Activated gamma-delta T cell treated with Interleukin-2 at 50 U/mL for 16 hours (primary cell): ENCODE measurements at regions not wholly inside any gene's neighbourhood (a gene's known extent, or its start where the extent isn't known, plus 50 kb on each side); places are given as distances from the start of the nearest gene placed in this dataset.
A peak's percentile ranks its signal among the peaks of the same experiment; 100 is the strongest.

Experiments
- DNase-seq: peaks from one replicate; pipeline ENCODE4 v3.0.0-alpha.2; 2020

- DNase-seq: no peak
Measured at GRCh38 chr3:124560666-124561215, 169.5 kb upstream of the UMPS start.

- DNase-seq: no peak
Measured at GRCh38 chr3:124562769-124563168, 167.5 kb upstream of the UMPS start.

- no peak for DNase-seq
Measured at GRCh38 chr3:124563376-124563775, 166.9 kb upstream of the UMPS start.

DNA sequence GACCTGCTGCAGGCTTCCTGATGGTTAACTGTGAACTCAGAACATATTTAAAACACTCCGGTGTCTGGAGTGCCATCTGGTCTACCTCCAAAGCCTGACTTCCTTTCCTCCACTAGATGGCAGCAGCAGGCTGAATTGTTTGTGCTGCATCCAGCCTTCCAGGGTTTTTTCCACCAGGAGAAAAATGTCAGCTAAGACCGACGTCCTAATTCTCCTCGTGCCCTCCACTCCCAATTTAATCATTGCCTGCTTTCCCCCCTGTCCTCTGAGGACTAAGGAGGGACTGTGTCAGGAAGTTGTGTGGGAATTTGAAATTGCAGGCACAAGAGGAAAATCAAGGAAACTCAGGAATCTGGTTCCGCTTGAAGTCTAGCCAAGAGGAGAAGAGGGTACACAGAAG lies 165.2 kb upstream of the UMPS start:
- DNase-seq: peak; percentile 40

DNA sequence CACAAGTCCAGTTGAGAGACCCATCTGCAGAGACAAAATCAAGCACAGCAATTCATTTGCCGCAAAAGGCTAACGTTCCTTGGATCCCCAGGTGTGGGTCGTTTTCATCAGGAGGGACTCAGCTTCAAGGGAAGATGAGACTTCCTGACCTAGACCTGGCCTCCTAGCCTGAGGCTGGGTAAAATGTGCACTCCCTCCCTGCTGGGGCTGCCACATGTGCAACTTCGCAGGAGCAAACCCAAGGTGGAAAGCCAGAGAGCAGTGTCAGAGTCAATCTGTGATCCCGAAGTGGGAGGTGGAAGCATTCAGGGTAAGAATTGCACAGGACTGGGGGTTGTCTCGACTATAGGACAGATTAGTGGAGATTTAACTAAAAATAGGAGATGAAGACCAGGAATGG lies 164.7 kb upstream of the UMPS start:
- no peak for DNase-seq

- no peak for DNase-seq
Measured at GRCh38 chr3:124566701-124567100, 163.6 kb upstream of the UMPS start.

DNA sequence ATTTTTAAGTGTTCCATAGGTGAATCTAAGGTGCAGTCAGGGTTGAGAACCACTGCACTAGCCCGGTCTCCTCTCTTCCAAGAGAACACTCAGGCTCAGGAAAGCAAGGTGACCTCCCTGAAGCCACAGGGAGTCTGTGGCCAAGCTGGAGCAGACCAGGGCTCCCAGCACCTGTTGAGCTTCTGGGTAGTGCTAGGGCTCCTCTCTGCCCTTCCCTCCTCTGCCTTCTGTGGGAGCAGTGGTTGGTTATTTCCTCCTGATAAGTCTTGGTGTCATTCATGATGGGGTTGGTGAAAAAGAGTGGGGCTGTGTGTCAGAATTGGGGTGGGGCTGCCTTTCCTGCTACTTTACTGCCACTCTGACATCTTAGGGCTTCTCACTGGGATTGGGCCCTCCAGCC lies 163.1 kb upstream of the UMPS start:
- no peak for DNase-seq

- no peak for DNase-seq
Measured at GRCh38 chr3:124569761-124570160, 160.5 kb upstream of the UMPS start.

- DNase-seq: no peak
Measured at GRCh38 chr3:124570232-124570631, 160.0 kb upstream of the UMPS start.

DNA sequence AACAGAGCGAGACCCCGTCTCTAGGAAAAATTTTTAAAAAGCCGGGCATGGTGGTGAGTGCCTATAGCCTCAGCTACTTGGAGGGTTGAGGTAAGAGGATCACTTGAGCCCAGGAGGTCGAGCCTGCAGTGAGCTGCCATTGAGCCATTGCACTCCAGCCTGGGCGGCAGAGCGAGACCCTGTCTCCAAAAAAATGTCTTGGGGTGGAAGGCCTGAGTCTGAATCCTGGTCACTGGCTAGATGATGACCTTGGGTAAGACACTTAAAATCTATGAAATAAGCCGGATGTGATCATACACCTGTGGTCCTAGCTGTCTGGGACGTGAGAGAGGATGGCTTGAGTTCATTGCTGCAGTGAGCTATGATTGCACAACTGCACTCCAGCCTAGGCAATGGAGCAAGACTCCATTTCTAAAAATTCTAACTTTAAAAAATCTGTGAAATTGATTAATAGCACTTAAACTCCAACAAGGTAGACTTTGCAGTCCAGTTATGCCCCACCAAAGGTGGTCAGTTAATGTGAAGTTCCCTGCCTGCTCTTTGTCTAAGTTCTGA lies 157.3 kb upstream of the UMPS start:
- DNase-seq: no peak

DNA sequence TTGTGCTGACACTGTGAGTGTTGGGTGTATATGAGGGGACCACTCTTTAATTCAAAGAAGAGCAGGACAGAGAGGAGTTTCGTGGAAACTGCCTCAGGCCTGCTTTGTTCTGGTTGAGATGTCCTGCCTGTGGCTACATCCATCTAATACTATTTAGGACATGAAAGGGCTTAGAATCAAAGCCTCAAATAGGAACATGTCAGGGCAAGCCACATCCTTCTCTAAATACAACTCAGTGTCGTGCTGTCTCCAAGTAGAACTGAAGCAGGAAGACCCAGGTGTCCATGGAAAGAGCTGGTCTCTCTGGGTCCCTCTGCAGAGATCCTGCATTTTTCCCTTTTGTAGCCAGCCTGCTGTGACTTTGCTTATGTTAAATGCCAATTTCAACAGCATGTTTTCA lies 156.2 kb upstream of the UMPS start:
- DNase-seq: no peak

DNA sequence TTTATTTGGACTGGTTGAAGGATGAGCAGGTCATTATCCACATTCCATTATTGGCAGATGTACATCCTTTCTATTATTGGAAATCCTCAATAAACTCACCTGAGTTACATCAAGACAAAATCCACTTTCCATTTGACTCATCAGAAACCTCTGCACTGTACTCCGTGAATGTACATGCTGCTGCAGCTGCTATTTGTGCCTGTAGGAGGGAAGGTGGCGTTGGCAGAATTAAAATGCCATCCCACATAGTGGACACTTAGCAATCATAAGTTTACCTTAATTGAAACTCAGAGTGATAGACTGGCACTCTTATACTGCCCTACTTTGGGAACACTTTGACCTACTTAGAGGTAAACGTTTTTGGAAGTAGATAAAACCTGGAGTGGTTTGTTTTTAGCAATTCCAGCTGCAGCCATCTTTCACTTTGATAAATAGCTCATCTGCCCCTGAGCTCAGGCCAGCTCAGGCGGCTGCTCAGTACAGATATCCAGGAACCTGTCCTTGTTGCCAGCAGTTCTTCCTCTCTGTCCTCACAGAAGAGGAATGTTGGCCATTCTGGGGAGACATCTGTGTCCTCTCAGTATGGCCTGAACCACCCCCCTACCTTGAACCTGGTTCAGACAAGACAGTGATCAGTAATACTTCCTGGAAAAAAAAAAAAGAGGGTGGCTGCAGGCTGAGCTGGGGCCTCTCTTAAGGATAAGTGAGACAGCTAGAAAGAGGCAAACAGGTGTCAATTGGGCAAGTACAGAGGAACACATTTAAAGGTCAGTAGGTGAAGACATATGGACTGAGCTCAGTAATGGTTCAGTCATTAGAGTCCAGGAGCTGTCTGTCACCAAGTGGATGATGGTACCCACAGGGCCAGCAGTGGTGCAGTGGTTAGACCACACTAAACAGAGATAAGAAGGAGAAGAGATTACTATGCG lies 153.4 kb upstream of the UMPS start:
- DNase-seq: no peak

DNA sequence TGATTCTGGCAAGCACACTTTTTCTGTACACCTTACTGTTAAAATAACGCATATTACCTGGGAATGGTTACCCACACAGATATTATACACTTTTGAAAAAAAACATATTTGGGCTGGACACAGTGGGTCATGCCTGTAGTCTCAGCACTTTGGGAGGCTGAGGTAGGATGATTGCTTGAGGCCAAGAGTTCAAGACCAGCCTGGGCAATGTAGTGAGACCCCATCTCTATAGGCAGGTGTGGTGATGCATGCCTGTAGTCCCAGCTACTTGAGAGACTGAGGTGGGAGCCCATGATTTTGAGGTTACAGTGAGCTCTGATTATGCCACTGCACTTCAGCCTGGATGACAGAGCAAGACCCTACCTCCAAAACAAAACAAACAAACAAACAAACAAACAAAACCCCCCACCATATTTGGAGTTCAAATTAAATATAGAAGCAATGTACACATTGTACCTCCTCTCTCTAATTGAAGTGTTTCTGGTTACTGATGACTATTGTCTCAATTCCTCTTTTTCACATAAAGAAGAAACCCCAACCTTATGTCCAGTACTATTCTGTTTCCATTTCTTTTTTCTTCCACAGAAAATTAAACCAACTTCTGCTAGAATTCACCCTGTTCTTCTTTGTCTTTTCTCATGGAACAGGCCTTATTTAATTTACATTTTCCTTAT lies 152.6 kb upstream of the UMPS start:
- no peak for DNase-seq

- DNase-seq: no peak
Measured at GRCh38 chr3:124579641-124580040, 150.6 kb upstream of the UMPS start.

DNA sequence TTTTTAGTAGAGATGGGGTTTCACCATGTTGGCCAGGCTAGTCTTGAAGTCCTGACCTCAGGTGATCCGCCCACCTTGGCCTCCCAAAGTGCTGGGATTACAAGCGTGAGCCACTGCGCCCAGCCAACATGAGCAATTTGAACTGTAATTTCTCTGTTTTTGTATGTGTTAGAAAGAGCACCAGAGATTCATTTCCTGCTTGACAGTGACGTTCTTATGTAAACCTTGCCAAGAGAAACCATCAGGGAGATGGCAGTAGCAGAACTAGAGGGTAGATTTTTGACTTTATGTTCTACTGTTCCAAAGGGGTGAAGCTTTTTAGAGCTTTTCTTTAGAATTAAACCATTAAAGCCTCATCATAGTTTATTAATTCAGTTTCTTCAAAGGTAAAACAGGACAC lies 148.1 kb upstream of the UMPS start:
- no peak for DNase-seq

DNA sequence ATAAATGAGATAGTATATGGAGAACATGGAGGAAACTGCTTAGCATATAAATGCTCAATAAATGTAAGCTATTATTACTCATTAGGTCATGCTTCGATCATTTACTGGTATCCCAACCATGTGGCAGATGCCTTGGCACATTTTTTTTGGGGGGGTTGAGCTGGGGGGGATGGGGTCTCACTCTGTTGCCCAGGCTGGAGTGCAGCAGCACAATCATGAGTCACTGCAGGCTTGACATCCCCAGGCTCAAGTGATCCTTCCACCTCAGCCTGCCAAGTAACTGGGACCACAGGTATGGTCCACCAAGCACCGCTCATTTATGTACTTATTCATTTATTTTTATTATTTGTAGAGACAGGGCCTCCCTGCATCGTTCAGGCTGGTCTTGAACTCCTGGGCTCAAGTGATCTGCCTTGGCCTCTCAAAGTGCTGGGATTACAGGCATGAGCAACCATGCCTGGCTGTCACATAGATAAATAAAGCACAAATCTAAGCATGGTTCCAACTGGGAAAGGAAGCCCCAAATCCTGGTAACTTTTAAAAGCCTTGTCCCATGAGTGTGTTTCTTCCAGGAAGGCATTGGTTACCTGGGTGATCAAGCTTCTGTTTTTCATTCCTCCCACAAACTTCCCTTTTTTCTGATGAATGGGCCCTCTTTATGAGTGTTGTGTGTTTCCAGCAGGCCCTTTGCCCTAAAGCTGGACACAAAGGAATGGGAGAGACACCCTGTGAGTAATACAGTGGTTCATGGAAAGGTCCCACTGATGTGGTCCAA lies 147.4 kb upstream of the UMPS start:
- no peak for DNase-seq

DNA sequence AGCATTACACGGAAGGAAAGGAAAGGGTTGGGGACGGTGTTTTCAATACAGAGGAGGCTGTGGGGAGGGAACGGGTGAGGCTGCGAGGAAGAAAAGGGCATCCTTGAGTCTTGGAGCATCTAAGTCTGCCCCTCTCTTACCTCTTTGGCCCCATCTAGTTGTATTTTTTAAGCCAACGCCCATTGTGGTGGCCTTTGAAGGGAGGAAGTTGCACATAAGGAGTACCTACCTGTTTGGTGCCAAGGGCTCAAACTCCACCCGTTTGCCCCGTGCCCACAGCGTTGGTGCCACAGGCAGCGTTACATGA lies 146.1 kb upstream of the UMPS start:
- DNase-seq: peak; percentile 30

DNA sequence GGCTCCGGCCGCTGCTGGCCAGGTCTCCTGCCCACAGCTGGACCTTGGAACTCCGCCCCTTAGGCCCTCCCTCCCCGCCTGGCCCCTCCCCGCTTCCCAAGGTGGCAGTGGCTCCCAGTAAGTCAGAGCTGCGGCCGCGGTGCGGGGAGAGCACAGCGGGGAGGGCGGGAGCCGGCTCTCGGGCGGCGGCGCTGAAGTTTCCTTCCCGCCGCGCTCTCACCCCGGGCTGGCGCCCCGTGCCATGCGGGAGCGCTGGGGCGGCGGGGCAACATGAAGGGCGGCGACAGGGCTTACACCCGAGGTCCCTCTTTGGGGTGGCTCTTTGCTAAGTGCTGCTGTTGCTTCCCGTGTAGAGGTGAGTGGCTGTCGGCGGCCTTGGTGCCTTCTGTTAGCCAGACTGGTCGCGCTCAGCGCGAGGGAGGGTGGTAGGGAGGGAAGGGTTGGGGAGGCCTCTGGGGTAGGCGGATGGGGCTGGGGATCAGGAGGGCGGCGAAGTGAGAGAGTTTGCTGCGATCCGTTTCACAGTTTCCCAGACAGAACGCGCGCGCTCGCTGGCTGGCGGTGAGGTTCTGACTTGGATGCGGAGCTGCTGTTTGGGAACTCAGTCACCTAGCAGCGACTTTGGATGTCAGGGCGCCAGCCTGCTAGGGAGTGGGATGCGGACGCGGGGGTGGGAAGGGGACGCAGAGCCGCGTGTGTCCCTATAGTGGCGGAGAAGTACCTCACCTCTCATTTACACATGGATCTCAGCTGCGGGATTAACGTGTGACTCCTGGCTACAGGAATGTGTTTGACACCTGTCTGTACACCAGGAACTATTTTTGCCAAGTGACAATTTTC lies 145.5 kb upstream of the UMPS start:
- peak; percentile 31 for DNase-seq

- DNase-seq: no peak
Measured at GRCh38 chr3:124586126-124587052, 143.9 kb upstream of the UMPS start.

GRCh38 chr3:124587053-124587408 lies 143.2 kb upstream of the UMPS start:
- no peak for DNase-seq

- no peak for DNase-seq
Measured at GRCh38 chr3:124588036-124588435, 142.2 kb upstream of the UMPS start.
